ENCODE measurements at regions not wholly inside any gene's neighbourhood (a gene's known extent, or its start where the extent isn't known, plus 50 kb on each side); places are given as distances from the start of the nearest gene placed in this dataset.

GRCh38 chr4:1510931-1511330 is 104.7 kb upstream of the NKX1-1 start:
- Histone ChIP-seq H3K27me3 (ENCODE audit: insufficient read depth, low read length, poor library complexity) (no peaks in the 10 kb centered on the region), H3K9ac (ENCODE audit: low read depth, low read length) (no peak overlapping the region), H2AFZ (ENCODE audit: low read depth, low read length) (no peak overlapping the region), H3K4me1 (ENCODE audit: insufficient read depth, low read length) (no peaks in the 10 kb centered on the region), H3K79me2 (ENCODE audit: insufficient read depth, low read length) (no peaks in the 10 kb centered on the region), H3K4me2 (ENCODE audit: insufficient read depth, low read length) (no peak overlapping the region), H3K4me3 (ENCODE audit: low read depth in 1 of 2, low read length in 2 of 2) (no peak overlapping the region), H4K20me1 (ENCODE audit: insufficient read depth, low read length) (no peaks in the 10 kb centered on the region), H3K9me3 (ENCODE audit: insufficient read depth, low read length, severe bottlenecking) (no peaks in the 10 kb centered on the region), H3K27ac (ENCODE audit: low read length) (no peak overlapping the region), H3K36me3 (ENCODE audit: insufficient read depth, low read length) (no peaks in the 10 kb centered on the region)
- ATAC-seq (ENCODE audit: insufficient read depth, low read depth): no peak
- DNase-seq: no peak
- TF ChIP-seq, protein P1, sequence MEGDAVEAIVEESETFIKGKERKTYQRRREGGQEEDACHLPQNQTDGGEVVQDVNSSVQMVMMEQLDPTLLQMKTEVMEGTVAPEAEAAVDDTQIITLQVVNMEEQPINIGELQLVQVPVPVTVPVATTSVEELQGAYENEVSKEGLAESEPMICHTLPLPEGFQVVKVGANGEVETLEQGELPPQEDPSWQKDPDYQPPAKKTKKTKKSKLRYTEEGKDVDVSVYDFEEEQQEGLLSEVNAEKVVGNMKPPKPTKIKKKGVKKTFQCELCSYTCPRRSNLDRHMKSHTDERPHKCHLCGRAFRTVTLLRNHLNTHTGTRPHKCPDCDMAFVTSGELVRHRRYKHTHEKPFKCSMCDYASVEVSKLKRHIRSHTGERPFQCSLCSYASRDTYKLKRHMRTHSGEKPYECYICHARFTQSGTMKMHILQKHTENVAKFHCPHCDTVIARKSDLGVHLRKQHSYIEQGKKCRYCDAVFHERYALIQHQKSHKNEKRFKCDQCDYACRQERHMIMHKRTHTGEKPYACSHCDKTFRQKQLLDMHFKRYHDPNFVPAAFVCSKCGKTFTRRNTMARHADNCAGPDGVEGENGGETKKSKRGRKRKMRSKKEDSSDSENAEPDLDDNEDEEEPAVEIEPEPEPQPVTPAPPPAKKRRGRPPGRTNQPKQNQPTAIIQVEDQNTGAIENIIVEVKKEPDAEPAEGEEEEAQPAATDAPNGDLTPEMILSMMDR (IDR thresholded peaks at IDR 0.05; ENCODE audit: borderline replicate concordance, extremely low read depth, low read length, poor library complexity, severe bottlenecking): no peak
- TF ChIP-seq EZH2 (IDR thresholded peaks at IDR 0.05; ENCODE audit: borderline replicate concordance, low read depth, low read length, severe bottlenecking): no peak

DNA sequence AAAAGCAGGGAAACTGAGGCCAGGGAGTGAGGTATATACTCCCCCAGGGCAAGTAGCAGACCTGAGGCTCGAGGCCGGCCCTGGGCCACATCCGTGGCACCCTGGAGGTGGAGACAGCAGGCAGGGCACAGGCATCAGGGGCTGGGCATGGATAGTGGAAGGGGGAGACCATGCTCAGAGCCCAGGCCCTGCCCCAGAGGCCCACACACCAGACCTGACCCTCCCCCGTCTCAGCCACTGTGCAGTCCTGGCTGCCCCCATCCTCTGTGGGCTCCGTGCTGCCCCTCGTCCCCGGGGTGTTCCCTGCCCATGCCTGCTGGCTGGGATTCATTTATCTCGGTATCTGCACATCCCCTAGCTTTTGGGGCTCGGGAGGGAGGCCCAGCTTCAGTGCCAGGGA is 103.1 kb upstream of the NKX1-1 start:
- Histone ChIP-seq H3K27me3 (ENCODE audit: insufficient read depth, low read length, poor library complexity) (no peaks in the 10 kb centered on the region), H3K27ac (ENCODE audit: low read length) (no peak overlapping the region), H3K36me3 (ENCODE audit: insufficient read depth, low read length) (no peaks in the 10 kb centered on the region), H4K20me1 (ENCODE audit: insufficient read depth, low read length) (no peaks in the 10 kb centered on the region), H3K4me1 (ENCODE audit: insufficient read depth, low read length) (no peaks in the 10 kb centered on the region), H3K4me3 (ENCODE audit: low read depth in 1 of 2, low read length in 2 of 2) (no peak overlapping the region), H3K9me3 (ENCODE audit: insufficient read depth, low read length, severe bottlenecking) (no peaks in the 10 kb centered on the region), H3K4me2 (ENCODE audit: insufficient read depth, low read length) (no peak overlapping the region), H3K79me2 (ENCODE audit: insufficient read depth, low read length) (no peaks in the 10 kb centered on the region), H3K9ac (ENCODE audit: low read depth, low read length) (no peak overlapping the region), H2AFZ (ENCODE audit: low read depth, low read length) (no peak overlapping the region)
- no peak for ATAC-seq (ENCODE audit: insufficient read depth, low read depth)
- TF ChIP-seq, protein P1 (IDR thresholded peaks at IDR 0.05; ENCODE audit: borderline replicate concordance, extremely low read depth, low read length, poor library complexity, severe bottlenecking): no peak
- TF ChIP-seq EZH2 (IDR thresholded peaks at IDR 0.05; ENCODE audit: borderline replicate concordance, low read depth, low read length, severe bottlenecking): no peak
- DNase-seq: no peak

DNA sequence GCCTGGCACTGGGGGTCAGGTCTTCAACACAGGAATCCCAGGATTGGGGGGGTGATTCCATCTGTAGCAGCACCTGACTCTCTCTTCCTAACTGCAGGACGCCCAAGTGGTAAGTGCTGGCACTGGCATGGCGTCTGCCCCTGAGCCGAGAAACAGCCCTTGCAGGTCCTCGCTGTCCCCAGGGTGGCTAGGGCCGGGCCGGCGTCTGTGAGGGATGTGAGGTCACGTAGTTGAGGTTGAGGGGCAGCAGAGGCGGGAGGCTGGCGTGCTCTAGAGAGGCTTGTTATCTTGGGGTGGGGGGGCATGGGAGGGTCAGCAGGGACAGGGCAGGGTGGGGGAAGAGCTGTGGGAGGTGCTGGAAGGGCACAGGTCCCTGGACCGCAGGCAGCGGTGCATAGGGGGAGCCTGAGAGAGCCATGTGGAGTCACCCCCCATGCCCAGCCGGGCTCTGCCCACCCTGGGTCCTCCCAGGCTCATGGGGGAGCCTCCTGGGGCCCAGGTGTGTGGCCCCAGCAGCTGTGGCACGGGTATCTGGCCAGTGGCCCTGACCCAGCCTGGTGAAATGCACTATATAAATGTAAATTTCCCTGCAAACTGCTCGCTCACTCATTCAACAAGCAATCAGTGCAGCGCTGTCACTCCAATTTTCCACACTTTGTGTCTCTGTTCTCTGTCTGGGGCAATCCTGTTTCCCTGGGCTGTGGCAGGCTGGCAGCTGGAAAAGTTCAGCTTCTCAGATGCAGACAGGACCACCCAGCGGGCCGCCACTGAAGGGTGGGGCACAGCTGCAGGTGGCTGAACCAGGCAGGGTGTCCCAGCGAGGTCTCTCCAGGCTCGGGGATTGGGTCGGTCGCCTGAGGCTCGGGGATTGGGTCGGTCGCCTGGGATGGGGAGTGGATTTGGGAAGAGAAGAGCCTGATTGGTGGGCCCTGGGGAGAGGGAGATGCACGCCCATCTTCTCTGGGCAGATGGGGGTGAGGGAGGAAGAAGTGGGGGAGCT is 102.2 kb upstream of the NKX1-1 start:
- Histone ChIP-seq H3K4me3 (ENCODE audit: low read depth in 1 of 2, low read length in 2 of 2) (no peak overlapping the region), H3K36me3 (ENCODE audit: insufficient read depth, low read length) (no peaks in the 10 kb centered on the region), H3K9ac (ENCODE audit: low read depth, low read length) (no peak overlapping the region), H3K27me3 (ENCODE audit: insufficient read depth, low read length, poor library complexity) (no peaks in the 10 kb centered on the region), H4K20me1 (ENCODE audit: insufficient read depth, low read length) (no peaks in the 10 kb centered on the region), H3K9me3 (ENCODE audit: insufficient read depth, low read length, severe bottlenecking) (no peaks in the 10 kb centered on the region), H3K27ac (ENCODE audit: low read length) (no peak overlapping the region), H3K4me1 (ENCODE audit: insufficient read depth, low read length) (no peaks in the 10 kb centered on the region), H3K79me2 (ENCODE audit: insufficient read depth, low read length) (no peaks in the 10 kb centered on the region), H2AFZ (ENCODE audit: low read depth, low read length) (no peak overlapping the region), H3K4me2 (ENCODE audit: insufficient read depth, low read length) (no peak overlapping the region)
- no peak for ATAC-seq (ENCODE audit: insufficient read depth, low read depth)
- TF ChIP-seq, protein P1 (IDR thresholded peaks at IDR 0.05; ENCODE audit: borderline replicate concordance, extremely low read depth, low read length, poor library complexity, severe bottlenecking): no peak
- no peak for TF ChIP-seq EZH2 (IDR thresholded peaks at IDR 0.05; ENCODE audit: borderline replicate concordance, low read depth, low read length, severe bottlenecking)
- no peak for DNase-seq
